Endometrium (tissue), 2 donors: ENCODE measurements at regions not wholly inside any gene's neighbourhood (a gene's known extent, or its start where the extent isn't known, plus 50 kb on each side); places are given as distances from the start of the nearest gene placed in this dataset.

Source experiments
- FAIRE-seq: peaks from 2 replicates; lab custom pipeline; 2012; peaks lifted over from hg19 to GRCh38; lab: Jason Lieb, UNC
- donor health status: control.
- donor health status: control.

GRCh38 chr7:18414885-18415284, 80.7 kb upstream of the HDAC9 start:
- FAIRE-seq: no peak

- no peak for FAIRE-seq
Measured at GRCh38 chr7:18416988-18417387, 78.6 kb upstream of the HDAC9 start.

- FAIRE-seq: no peak
Measured at GRCh38 chr7:18419456-18419855, 76.1 kb upstream of the HDAC9 start.

- FAIRE-seq: no peak
Measured at GRCh38 chr7:18420108-18420507, 75.4 kb upstream of the HDAC9 start.

GRCh38 chr7:18420748-18421147, 74.8 kb upstream of the HDAC9 start:
- no peak for FAIRE-seq

GRCh38 chr7:18421297-18422002, 74.1 kb upstream of the HDAC9 start:
- FAIRE-seq: no peak

- no peak for FAIRE-seq
Measured at GRCh38 chr7:18425227-18425626, 70.3 kb upstream of the HDAC9 start.

GRCh38 chr7:18425838-18426445, 69.6 kb upstream of the HDAC9 start:
- no peak for FAIRE-seq

GRCh38 chr7:18426564-18427226, 68.9 kb upstream of the HDAC9 start:
- FAIRE-seq: peak; percentile 94

GRCh38 chr7:18429547-18429946, 66.0 kb upstream of the HDAC9 start:
- FAIRE-seq: no peak

- no peak for FAIRE-seq
Measured at GRCh38 chr7:18430810-18431209, 64.7 kb upstream of the HDAC9 start.

GRCh38 chr7:18434171-18434570, 61.4 kb upstream of the HDAC9 start:
- FAIRE-seq: no peak

GRCh38 chr7:18437101-18437500, 58.4 kb upstream of the HDAC9 start:
- FAIRE-seq: no peak

GRCh38 chr7:18440934-18441333, 54.6 kb upstream of the HDAC9 start:
- FAIRE-seq: no peak

- no peak for FAIRE-seq
Measured at GRCh38 chr7:18444826-18445225, 50.7 kb upstream of the HDAC9 start.

- no peak for FAIRE-seq
Measured at GRCh38 chr7:18445483-18445882, 50.1 kb upstream of the HDAC9 start.
